SK-N-SH (cell line): ENCODE measurements at regions not wholly inside any gene's neighbourhood (a gene's known extent, or its start where the extent isn't known, plus 50 kb on each side); places are given as distances from the start of the nearest gene placed in this dataset.

Source experiments
- CTCF ChIA-PET: fragments of 300-600, 350-600 bp; formaldehyde crosslinking; extraction: SDS; loops from one replicate; lab custom pipeline; 2021; lab: Yijun Ruan, JAX
- POLR2A ChIA-PET: fragments of 350-600 bp; sonication (Branson Sonifier 250); formaldehyde crosslinking; extraction: SDS; loops from one replicate; lab custom pipeline; 2020; ENCODE audit warnings: antibody characterized with exemption, inconsistent platforms; lab: Yijun Ruan, JAX
- DNase-seq: peaks from one replicate; pipeline ENCODE4 v3.0.0; 2012
- H2AFZ ChIP-seq: fragments of 200-600 bp; sonication (generic); 2 replicates; pipeline ENCODE4 v1.8.1; 2016; ENCODE audit warnings: antibody characterized with exemption, mild to moderate bottlenecking, low read depth
- H3F3A ChIP-seq: fragments of 200-600 bp; sonication (generic); replicated peaks from 2 replicates; pipeline ENCODE3; 2016; ENCODE audit warnings: antibody characterized with exemption, mild to moderate bottlenecking; ENCODE audit not compliant: insufficient read depth
- H3K27ac ChIP-seq, 2 experiments: fragments of 200-500 bp in 1 of 2; fragments of 200-600 bp in 1 of 2; sonication (Bioruptor generic) in 1 of 2; sonication (generic), shearing (Covaris generic) in 1 of 2; 2 replicates each; pipeline versions ENCODE4 v1.5.1 to v1.6.1; 2014 to 2016; ENCODE audit warnings: low read depth in 2 of 2, inconsistent platforms in 1 of 2, low read length in 1 of 2, mild to moderate bottlenecking in 1 of 2, mixed read lengths in 1 of 2
- H3K27me3 ChIP-seq: fragments of 200-600 bp; sonication (generic), shearing (Covaris generic); 2 replicates; pipeline ENCODE4 v1.6.1; 2016; ENCODE audit warnings: mixed run types; ENCODE audit not compliant: insufficient read depth
- H3K36me3 ChIP-seq, 2 experiments: fragments of 200-500 bp in 1 of 2; fragments of 200-600 bp in 1 of 2; sonication (Bioruptor generic) in 1 of 2; sonication (generic) in 1 of 2; replicated peaks in 1 of 2; 2 replicates each; pipeline versions ENCODE3 to v1.5.1; 2014 to 2016; ENCODE audit warnings: low read length in 1 of 2, mild to moderate bottlenecking in 1 of 2; ENCODE audit not compliant: insufficient read depth in 2 of 2, control insufficient read depth in 1 of 2
- H3K4me1 ChIP-seq, 2 experiments: fragments of 200-500 bp in 1 of 2; fragments of 200-600 bp in 1 of 2; sonication (Bioruptor generic) in 1 of 2; sonication (generic), shearing (Covaris generic) in 1 of 2; 2 replicates each; pipeline versions ENCODE4 v1.5.1 to v1.6.1; 2014 to 2016; ENCODE audit warnings: low read depth in 1 of 2, low read length in 1 of 2, mixed run types in 1 of 2; ENCODE audit not compliant: insufficient read depth in 2 of 2, control insufficient read depth in 1 of 2
- H3K4me2 ChIP-seq: fragments of 200-600 bp; sonication (generic), shearing (Covaris generic); 2 replicates; pipeline ENCODE4 v1.6.1; 2017; ENCODE audit warnings: mixed run types
- H3K4me3 ChIP-seq, 2 experiments: fragments of 200-500 bp in 1 of 2; fragments of 200-600 bp in 1 of 2; sonication (Bioruptor generic) in 1 of 2; sonication (generic), shearing (Covaris generic) in 1 of 2; 2 replicates each; pipeline versions ENCODE4 v1.5.1 to v1.8.1; 2014 to 2016; ENCODE audit warnings: low read depth in 2 of 2, inconsistent platforms in 1 of 2, low read length in 1 of 2, mild to moderate bottlenecking in 1 of 2, mixed read lengths in 1 of 2, moderate library complexity in 1 of 2
- H3K79me2 ChIP-seq: fragments of 200-600 bp; sonication (generic); 2 replicates; pipeline ENCODE4 v1.8.1; 2017; ENCODE audit warnings: mild to moderate bottlenecking; ENCODE audit not compliant: insufficient read depth
- H3K9ac ChIP-seq: fragments of 200-600 bp; sonication (generic); 2 replicates; pipeline ENCODE4 v1.6.1; 2017; ENCODE audit warnings: mixed run types
- H3K9me2 ChIP-seq: fragments of 200-600 bp; sonication (generic); 2 replicates; pipeline ENCODE4 v1.6.1; 2017; ENCODE audit warnings: mixed run types
- H3K9me3 ChIP-seq: fragments of 200-600 bp; sonication (generic); 2 replicates; pipeline ENCODE4 v1.6.1; 2017; ENCODE audit warnings: mixed run types, mild to moderate bottlenecking, moderate library complexity
- H4K20me1 ChIP-seq: fragments of 200-600 bp; sonication (generic); 2 replicates; pipeline ENCODE4 v1.6.1; 2017; ENCODE audit warnings: mild to moderate bottlenecking, mixed run types; ENCODE audit not compliant: insufficient read depth
- ELF1 ChIP-seq: IDR thresholded peaks from 2 replicates; pipeline ENCODE4 v1.4.0; 2012
- EP300 ChIP-seq, 2 experiments: IDR thresholded peaks; 2 replicates each; pipeline versions ENCODE4 v1.4.0 to v1.6.1; 2012; ENCODE audit warnings: borderline replicate concordance in 1 of 2, low read depth in 1 of 2, low read length in 1 of 2
- FOXJ3 ChIP-seq: sonication (generic); formaldehyde crosslinking; IDR thresholded peaks from 2 replicates; pipeline ENCODE4 v1.5.1; 2020; ENCODE audit warnings: mild to moderate bottlenecking, missing genetic modification reagents
- FOXM1 ChIP-seq: IDR thresholded peaks from 2 replicates; pipeline ENCODE4 v1.4.0; 2012; ENCODE audit warnings: low read depth, mild to moderate bottlenecking
- GABPA ChIP-seq: IDR thresholded peaks from 2 replicates; pipeline ENCODE4 v1.4.0; 2012; ENCODE audit warnings: low read depth, mild to moderate bottlenecking
- GATA2 ChIP-seq: sonication (generic); formaldehyde crosslinking; IDR thresholded peaks from 2 replicates; pipeline ENCODE4 v1.5.0; 2020; ENCODE audit warnings: mild to moderate bottlenecking, missing genetic modification reagents
- MEF2A ChIP-seq: IDR thresholded peaks from 2 replicates; pipeline ENCODE4 v1.4.0; 2012; ENCODE audit warnings: low read depth, borderline replicate concordance
- NFIC ChIP-seq: IDR thresholded peaks from 2 replicates; pipeline ENCODE4 v1.4.0; 2012; ENCODE audit warnings: borderline replicate concordance
- POLR2AphosphoS5 ChIP-seq: IDR thresholded peaks from 2 replicates; pipeline ENCODE4 v1.6.1; 2012; ENCODE audit warnings: low read depth, low read length
- RAD21 ChIP-seq: IDR thresholded peaks from 2 replicates; pipeline ENCODE4 v1.6.1; 2012; ENCODE audit warnings: mild to moderate bottlenecking, low read length
- RCOR1 ChIP-seq: fragments of 150-350 bp; IDR thresholded peaks from 2 replicates; pipeline ENCODE4 v1.6.1; 2017; ENCODE audit warnings: antibody characterized with exemption, low read length
- RXRA ChIP-seq: IDR thresholded peaks from 2 replicates; pipeline ENCODE4 v1.4.0; 2012; ENCODE audit warnings: low read depth, mild to moderate bottlenecking, borderline replicate concordance
- SIN3A ChIP-seq: IDR thresholded peaks from 2 replicates; pipeline ENCODE4 v1.6.1; 2012; ENCODE audit warnings: low read depth, mild to moderate bottlenecking, low read length, moderate library complexity, borderline replicate concordance
- YY1 ChIP-seq: IDR thresholded peaks from 2 replicates; pipeline ENCODE4 v1.4.0; 2012; ENCODE audit warnings: low read depth, mild to moderate bottlenecking
- ZBTB33 ChIP-seq: IDR thresholded peaks from 2 replicates; pipeline ENCODE4 v1.4.0; 2012; ENCODE audit warnings: low read depth, borderline replicate concordance
- WGBS: methylation state at CpG from one replicate; pipeline ENCODE4 v1.1.6; 2017; ENCODE audit warnings: low lambda C conversion rate; 5-methylcytosine and 5-hydroxymethylcytosine counted together
- TF ChIP-seq, protein P1 (sequence below): IDR thresholded peaks from 2 replicates; pipeline ENCODE4 v1.6.1; 2012; ENCODE audit warnings: mild to moderate bottlenecking, low read depth, low read length, moderate library complexity

GRCh38 chr6:168255283-168255881 lies 64.2 kb downstream of the DACT2 start:
- no peak for DNase-seq
- no peak for TF ChIP-seq NFIC
- TF ChIP-seq ELF1: no peak
- TF ChIP-seq, protein P1, sequence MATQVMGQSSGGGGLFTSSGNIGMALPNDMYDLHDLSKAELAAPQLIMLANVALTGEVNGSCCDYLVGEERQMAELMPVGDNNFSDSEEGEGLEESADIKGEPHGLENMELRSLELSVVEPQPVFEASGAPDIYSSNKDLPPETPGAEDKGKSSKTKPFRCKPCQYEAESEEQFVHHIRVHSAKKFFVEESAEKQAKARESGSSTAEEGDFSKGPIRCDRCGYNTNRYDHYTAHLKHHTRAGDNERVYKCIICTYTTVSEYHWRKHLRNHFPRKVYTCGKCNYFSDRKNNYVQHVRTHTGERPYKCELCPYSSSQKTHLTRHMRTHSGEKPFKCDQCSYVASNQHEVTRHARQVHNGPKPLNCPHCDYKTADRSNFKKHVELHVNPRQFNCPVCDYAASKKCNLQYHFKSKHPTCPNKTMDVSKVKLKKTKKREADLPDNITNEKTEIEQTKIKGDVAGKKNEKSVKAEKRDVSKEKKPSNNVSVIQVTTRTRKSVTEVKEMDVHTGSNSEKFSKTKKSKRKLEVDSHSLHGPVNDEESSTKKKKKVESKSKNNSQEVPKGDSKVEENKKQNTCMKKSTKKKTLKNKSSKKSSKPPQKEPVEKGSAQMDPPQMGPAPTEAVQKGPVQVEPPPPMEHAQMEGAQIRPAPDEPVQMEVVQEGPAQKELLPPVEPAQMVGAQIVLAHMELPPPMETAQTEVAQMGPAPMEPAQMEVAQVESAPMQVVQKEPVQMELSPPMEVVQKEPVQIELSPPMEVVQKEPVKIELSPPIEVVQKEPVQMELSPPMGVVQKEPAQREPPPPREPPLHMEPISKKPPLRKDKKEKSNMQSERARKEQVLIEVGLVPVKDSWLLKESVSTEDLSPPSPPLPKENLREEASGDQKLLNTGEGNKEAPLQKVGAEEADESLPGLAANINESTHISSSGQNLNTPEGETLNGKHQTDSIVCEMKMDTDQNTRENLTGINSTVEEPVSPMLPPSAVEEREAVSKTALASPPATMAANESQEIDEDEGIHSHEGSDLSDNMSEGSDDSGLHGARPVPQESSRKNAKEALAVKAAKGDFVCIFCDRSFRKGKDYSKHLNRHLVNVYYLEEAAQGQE: no peak
- no peak for TF ChIP-seq GATA2 (CRISPR knock-in tag)
- no peak for TF ChIP-seq RAD21
- Histone ChIP-seq H3K4me3 (no peak overlapping the region), H3K4me1 (peaks cover 0 to 11% of the 10 kb centered on the region in 2 experiments; a peak in 1 of 4 replicates), H3K4me2 (no peak overlapping the region), H4K20me1 (no peaks in the 10 kb centered on the region), H3F3A (no peaks in the 10 kb centered on the region), H3K27ac (no peak overlapping the region), H3K36me3 (no peaks in the 10 kb centered on the region), H3K9me2 (no peaks in the 10 kb centered on the region), H3K9ac (no peak overlapping the region), H3K27me3 (no peaks in the 10 kb centered on the region), H3K9me3 (no peaks in the 10 kb centered on the region), H2AFZ (no peak overlapping the region), H3K79me2 (no peaks in the 10 kb centered on the region)
- WGBS: 31% methylated on average over 4 of the region's 4 CpGs
- CTCF ChIA-PET: no interaction called here
- POLR2A ChIA-PET: no interaction called here

GRCh38 chr6:168252267-168252666 lies 67.3 kb downstream of the DACT2 start:
- no peak for DNase-seq
- Histone ChIP-seq H3K4me2 (no peak overlapping the region), H3K9me3 (no peaks in the 10 kb centered on the region), H3K9ac (no peak overlapping the region), H4K20me1 (no peaks in the 10 kb centered on the region), H2AFZ (no peak overlapping the region), H3K9me2 (no peaks in the 10 kb centered on the region), H3K4me3 (no peak overlapping the region), H3K27me3 (no peaks in the 10 kb centered on the region), H3F3A (no peaks in the 10 kb centered on the region), H3K79me2 (no peaks in the 10 kb centered on the region), H3K27ac (no peak overlapping the region), H3K36me3 (no peaks in the 10 kb centered on the region), H3K4me1 (peaks cover 0 to 17% of the 10 kb centered on the region in 2 experiments; a peak in 2 of 4 replicates)
- ChIA-PET POLR2A (no interaction called here), CTCF (interaction anchor here (1.2 kb wide), 1 partner anchor 11 kb away, joined by 3 read pairs; no protein-coding TSS in a partner anchor)
- no peak for TF ChIP-seq FOXJ3 (CRISPR knock-in tag)
- TF ChIP-seq FOXM1: no peak
- TF ChIP-seq RCOR1: no peak
- TF ChIP-seq SIN3A: no peak
- TF ChIP-seq YY1: no peak
- no peak for TF ChIP-seq GATA2 (CRISPR knock-in tag)
- TF ChIP-seq, protein P1: no peak
- TF ChIP-seq POLR2AphosphoS5: no peak
- no peak for TF ChIP-seq ZBTB33
- no peak for TF ChIP-seq RXRA
- no peak for TF ChIP-seq ELF1
- no peak for TF ChIP-seq GABPA
- TF ChIP-seq MEF2A: no peak
- no peak for TF ChIP-seq RAD21
- no peak for TF ChIP-seq EP300 (IDR thresholded peaks at IDR 0.05; ENCODE audit: borderline replicate concordance in 1 of 2, low read depth in 1 of 2, low read length in 1 of 2)
- 28% methylated on average over 4 of the region's 4 CpGs for WGBS
